Activated gamma-delta T cell treated with Interleukin-2 at 50 U/mL for 16 hours (primary cell): ENCODE measurements at regions not wholly inside any gene's neighbourhood (a gene's known extent, or its start where the extent isn't known, plus 50 kb on each side); places are given as distances from the start of the nearest gene placed in this dataset.
A peak's percentile ranks its signal among the peaks of the same experiment; 100 is the strongest.

Experiments
- DNase-seq: peaks from one replicate; pipeline ENCODE4 v3.0.0-alpha.2; 2020

DNA sequence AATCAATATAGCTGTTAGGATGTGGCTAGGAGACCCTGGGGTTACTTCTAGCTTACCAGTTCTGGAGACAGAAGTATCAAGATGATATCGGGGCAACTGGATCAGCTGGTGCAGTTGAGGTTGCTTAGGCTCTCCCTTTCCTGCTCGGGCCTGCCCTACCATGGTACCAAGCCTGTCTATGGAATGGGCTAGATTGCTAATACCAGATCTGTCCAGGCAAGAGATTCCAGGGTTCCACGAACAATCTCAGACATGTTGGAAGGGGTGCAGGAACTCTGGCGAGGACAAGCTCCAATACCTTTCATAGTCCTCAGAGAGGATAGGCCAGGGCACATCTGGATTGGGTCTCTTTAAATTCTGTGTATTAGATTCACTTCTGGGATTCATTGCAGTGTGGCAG lies 53.8 kb downstream of the ADM start:
- no peak for DNase-seq

DNA sequence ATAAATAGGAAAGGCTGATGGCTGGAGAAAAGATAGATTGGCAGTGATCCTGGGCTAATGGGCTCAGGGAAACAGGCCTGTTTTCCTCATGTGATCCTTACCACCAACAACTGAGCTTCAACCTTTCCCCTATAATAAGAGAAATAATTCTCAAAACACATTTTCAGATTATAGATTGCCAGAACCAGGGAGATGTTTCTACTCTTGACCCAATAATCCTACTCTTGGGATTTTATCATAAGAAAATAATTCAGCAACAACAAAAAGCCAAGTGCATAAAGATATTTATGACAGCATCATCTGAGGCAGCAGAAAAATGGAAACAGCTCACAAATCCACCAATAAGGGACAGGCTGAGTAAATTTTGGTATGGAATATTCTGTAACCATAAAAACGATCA lies 54.3 kb downstream of the ADM start:
- no peak for DNase-seq

DNA sequence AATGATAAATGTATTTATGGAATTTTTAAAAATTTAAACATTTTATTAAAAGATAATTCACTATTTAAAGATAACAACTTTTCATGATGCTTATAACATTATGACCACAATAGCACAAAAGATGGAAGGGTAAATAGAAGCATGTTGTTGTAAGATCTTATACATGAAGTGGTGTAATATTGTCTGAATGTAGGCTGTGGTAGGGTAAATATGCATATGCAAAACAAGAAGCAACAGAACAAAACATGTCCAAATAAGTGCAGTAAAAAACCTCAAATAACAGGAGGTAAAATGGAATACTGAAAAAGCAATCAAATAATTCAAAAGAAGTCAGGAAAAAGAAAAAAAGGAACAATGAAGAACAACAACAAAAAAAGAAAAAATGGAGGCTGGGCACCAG lies 56.0 kb downstream of the ADM start:
- DNase-seq = no peak

DNA sequence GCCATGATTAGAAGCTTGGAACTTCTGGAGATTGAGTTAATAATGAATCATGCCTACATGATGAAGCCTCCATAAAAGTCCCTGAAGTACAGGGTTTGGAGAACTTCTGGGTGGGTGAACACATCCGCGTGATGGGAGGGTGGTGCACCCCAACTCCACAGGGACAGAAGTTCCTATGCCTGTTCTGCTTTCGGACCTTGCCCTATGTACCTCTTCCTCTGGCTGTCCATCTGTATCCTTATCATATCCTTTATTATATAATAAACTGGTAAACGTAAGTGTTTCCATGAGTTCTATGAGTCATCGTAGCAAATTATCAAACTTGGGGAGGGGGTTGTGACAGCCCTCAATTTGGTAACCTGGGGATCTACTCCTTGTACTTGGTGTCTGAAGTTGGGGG lies 60.2 kb downstream of the ADM start:
- DNase-seq = no peak

DNA sequence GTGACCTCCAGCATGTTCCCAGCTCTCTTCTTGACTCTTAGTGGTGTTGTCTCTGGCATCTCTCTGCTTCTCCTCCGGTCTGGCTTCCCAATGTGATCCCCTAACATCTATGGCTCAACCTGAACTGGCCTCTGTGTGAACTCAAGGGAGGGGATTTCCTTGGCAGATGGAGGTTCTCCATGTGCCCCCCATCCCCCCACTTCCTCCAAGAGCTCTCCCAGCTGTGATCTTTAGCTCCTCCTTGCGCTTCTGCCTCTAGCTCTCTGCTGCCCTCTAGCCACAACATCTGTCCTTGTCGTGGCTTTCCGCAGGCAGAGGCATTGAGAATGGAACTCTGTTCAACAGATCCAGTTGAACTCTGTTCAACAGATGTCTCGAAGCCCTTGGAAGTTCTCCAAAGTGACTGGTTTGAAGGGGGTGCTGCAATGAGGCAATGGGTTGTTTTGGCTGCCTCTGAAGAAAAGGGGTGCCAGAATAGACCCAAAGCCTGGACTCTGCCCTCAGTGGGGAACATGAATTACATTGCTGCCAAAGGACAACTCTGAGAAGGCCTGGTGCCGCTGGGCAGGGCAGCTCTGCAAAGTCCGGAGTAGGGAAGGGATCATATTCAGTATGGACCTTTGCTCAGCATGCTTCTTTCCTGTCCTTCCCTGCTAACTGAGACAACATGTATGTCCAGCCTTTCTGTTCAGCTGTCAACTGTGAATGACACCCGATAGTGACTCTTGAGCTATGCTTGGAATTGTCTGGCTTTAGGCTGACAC lies 61.9 kb downstream of the ADM start:
- peak; percentile 26 for DNase-seq

DNA sequence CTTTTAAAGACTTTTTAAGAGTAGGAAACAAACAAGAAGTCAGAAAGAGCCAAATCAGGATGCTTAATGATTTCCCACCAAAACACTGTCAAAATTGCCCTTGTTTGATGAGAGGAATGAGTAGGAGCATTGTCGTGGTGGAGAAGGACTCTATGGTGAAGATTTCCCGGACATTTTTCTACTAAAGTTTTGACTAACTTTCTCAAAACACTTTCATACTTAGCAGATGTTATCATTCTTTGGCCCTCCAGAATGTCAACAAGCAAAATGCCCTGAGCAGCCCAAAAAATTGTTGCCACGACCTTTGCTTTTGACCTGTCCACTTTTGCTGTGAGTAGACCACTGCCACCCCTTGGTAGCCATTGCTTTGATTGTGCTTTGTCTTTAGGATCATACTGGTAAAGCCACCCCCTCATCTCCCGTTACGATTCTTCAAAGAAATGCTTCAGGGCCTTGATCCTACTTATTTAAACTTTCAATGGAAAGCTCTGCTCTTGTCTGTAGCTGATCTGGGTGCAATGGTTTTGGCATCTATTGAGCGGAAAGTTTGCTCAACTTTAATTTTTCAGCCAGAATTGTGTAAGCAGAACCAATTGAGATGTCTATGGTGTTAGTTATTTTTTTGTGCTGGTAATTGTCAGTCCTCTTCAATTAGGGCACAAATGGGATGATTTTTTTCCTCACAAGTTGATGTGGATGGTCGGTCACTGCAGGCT lies 67.2 kb downstream of the ADM start:
- no peak for DNase-seq

DNA sequence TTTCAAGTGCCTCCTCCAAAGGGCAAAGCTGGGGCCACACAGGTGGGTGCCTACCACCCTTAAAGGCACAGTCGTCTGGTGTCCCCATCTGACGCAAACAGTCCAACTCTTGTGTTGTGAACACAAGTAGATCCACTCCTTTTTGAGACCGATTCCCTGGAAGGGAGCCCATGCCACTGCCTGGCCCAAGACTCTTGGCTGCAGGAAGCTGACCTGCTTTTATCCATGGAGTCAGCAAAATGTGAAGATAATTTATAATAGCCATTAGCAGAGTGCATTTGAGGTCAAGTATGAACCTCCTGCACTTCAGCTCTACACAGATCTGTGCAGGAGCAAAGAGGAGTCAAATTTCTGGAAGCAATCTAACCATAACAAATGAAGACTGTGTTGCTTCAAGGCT lies 68.5 kb downstream of the ADM start:
- DNase-seq = no peak

DNA sequence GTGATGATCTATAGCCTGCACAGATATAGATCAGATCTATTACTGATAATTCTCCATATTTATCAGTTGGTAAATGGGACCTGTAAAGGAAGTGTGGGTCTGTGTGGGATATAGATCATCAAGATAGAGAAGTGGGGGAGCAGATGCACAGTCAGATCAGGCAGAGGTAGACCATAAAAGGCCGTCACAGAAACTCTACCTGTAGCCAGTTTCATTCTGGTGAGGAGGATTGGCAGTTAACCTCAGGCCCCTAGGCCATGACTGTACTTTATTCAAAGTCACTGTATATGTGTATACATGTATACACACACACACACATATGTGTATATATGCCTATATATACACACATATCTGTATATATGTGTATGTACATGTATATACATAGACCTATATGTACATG lies 69.1 kb downstream of the ADM start:
- no peak for DNase-seq

DNA sequence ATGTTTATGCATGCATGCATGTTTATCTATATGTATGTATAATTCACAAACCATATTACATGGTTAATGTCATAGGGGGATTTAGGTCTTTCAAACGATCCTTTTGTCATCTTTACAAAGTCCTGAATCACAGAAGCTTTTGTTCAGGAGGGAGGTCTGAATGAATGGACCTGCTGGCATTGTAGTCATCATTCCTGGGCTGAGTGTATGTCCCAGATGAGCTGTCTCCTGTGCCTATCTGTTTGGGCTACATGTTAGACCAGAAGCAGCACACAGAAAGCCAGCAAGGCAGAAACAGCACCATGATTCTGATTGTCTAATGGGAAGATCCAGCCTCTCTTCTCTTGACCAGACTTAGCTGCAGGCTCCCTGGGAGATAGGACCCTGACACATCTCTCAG lies 69.5 kb downstream of the ADM start:
- no peak for DNase-seq

DNA sequence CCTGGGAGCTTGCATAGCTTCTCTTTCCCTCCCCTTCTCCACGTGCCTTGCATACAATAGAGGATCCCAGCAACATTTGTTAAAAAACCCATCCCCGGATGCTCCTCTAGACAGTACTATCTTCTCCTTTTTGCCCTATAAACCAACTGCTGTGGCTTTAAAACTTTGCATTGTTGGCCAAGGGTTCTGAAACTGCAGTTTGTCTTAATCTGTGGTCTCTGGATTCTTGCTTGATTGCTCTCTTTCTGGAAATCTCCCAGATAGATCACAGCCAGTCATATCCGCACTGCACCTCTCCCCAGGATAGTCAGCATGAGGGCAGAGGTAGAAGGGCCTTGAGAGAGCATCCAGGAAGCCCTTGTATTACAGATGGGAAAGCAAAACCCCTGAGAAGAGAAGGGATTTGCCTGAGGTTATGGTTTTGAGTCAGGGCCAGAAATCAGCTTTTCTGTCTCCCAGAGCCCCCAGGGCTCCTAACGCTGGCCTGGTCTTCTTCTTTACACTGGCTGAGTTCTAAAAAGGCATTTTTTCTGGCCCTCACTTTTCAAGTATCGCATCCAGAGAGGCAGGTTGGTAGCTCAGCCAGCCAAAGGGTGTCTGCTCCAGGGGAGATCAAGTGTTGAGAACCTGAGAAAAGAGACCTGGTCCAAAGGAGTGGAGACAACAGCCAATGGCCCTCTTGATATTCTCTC lies 70.6 kb downstream of the ADM start:
- DNase-seq = no peak

DNA sequence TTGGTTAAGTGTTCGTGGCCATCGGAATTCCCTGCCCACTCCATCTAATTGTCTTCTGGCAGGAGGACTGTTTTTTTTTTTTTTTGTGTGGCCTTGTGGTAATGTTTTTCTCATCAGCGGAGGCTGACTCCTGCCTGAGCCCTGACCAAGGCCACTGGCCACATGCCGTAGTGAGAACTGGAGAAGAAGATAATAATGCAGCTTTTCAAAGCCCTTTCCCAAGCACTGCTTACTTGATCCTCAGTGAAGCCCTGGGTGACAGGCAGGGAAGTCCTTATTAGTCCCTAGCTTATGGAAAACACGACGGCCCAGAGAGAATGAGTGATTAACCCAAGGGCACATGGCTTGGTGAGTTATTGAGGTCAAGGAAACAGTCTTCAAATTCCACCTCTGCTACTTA lies 71.2 kb downstream of the ADM start:
- DNase-seq = no peak

DNA sequence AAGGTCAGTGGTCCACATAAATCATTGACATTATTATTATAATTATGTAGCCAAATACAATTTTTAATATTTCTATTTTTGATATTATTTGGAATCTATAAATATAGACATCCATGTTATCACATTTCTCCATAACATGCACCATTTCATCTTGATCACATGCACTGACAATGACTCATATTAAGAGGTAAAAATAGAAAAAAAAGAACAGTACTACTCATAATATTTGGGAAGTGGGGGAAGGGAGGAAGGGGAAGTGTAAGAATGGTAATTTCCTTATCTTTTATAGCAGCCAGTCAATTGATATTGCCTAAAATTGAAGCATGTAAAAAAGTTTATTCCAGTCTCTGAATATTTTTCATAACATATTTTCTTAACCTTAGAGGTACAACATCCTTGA lies 72.3 kb downstream of the ADM start:
- no peak for DNase-seq

DNA sequence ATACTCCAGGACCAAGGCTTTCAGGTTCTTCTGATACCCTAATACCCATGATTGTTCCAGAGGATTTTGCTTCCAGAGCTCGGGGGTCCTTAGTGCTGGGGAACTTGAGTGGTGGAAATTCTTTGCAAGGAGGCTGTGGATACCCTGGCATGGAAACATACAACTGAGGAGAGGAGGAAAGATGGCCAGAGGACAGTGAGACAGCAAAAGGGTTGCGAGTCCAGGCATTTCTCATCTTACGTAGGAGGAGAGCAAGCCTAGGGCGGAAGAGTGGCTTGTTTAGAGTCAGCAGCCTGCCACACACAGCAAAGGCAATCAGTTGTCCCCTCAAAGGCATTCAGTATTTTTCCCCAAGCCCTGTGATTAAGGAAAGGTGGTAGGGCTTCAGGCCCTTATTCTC lies 73.5 kb downstream of the ADM start:
- DNase-seq = no peak

DNA sequence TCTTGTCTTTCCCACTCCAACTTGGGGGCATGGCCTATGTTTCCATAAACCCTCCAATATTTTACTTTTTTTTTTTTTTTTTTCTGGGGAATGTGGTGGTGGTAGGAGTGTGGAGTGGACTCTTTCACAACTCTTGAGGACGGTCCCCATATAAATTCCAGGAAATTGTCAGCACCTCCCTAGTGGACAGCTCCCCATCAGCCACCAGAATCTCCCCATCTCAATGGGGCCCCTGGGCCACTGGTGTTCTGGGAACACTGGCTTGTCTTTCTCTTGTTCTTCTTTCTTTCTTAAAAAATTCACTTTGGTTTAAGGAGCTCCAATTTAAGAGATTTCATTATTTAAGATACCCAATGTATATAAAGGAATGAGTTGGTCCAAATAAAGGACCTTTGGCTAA lies 74.1 kb downstream of the ADM start:
- no peak for DNase-seq

DNA sequence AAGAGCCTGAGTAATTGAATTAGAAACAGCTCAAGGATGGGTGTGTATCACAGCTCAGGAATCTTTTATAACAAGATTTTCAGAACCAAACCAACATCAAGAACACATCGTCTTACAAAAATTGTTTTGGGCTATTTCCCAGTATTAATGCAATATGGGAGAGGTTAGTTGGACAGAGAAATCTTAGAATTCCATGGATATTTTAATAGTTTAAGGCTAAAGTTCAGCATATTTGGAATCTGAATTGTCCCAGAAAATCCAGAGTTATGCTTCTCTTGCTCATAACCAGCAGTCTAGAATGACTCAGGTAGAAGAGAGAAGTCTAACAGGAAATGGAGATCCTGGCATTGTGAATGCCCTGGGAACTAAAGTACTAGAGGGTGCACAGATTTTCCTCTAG lies 74.6 kb downstream of the ADM start:
- no peak for DNase-seq

DNA sequence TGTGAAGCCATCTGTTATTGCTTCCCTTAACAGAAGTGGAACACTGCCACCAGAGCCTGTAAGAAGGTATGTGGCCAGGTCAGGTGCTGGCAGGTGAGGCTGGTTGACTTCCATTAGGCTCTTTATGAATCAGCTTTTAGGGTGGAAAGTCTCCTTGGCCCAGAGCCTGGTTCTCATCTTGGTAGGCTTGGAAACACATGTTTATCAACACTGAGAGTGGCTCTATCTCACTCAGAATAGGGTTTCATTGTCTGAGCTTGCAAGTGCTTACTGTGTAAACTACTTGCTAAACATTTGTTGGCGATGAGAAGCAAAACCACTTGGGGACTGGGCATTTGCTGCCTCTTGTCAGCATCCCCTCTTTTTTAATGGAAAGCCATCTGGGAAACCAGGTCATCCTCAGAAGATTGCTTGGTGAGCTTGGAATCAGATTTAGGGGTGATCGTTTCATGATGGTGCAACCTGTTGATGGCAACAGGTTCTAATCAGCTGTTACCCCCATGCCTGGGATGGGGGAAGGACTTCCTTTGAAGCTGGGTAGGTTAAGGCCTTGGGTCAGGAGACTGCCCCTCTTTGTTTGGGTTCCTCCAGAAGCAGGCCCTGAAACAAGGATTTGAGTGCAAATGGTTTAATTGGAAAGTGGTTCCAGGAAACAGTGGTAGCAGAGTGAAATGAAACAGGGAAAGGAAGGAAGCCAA lies 75.0 kb upstream of the AMPD3 start:
- DNase-seq = no peak

DNA sequence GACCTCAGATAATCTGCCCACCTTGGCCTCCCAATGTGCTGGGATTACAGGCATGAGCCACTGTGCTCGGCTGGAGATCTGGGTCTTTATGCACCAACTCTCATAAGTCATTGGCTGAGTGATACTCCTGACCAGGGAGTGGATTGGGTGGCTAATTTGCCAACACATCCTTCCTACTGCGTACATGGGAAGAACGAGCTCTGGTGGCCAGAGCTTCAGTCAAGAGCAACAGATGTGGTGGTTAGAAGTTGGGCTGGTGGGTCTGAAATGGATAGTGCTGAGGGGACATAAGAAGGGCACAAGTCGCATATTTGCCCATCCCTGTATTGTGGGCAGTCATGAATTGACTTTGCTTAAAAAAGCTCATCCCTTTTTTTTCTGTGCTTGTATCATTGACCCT lies 74.1 kb upstream of the AMPD3 start:
- no peak for DNase-seq

DNA sequence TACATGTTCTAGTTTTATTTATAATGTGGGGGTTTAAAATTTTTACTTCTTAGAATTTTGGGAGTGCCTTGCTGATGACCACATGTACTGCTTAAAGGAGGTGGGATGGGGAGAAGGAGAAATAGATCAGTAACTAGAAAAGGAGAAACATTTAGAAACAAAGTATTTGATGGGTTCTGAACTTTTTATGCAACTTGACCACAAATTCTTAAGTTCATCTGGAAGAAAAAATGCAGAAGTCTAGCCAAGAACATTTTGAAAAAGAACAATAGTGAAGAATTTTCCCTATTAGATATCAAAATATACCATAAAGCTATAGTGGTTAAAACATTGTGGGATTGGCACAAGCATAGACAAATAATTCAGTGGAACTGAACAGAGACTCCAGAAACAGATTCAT lies 73.3 kb upstream of the AMPD3 start:
- DNase-seq = no peak

DNA sequence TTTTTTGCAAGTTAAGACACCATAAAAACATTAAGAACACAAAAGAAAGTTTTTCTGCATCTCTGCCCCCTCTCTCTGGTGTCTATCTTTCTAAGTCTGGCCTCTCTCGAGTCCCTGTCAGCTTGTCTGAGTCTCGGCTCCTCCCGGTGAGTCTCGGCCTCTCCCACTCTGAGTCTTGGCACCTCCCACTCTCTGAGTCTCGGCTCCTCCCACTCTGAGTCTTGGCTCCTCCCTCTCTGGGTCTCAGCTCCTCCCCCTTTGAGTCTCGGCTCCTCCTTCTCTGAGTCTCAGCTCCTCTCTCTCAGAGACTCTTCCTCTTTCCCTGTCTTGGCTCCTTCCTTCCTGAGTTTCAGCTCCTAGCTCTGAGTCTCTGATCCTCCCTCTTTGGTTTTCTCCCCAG lies 72.5 kb upstream of the AMPD3 start:
- no peak for DNase-seq

DNA sequence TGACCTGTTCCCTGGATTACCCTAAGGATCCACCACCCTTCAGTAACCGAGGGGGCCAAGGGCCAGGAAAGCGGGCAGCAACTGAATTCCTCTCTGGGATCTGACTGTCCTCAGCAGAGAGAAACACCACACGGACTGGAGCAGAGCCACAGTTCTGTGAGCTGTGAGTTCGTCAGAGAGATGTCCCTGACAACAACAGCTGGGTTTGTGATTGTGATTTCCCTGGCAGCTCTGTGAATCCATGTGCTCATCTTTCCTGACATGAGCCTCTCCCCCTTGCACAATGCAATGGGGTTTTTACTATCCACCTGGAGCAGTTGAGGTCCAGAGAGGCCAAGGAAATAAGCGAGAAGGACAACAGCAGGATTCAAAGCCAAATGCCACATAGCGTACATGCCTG lies 69.4 kb upstream of the AMPD3 start:
- no peak for DNase-seq

DNA sequence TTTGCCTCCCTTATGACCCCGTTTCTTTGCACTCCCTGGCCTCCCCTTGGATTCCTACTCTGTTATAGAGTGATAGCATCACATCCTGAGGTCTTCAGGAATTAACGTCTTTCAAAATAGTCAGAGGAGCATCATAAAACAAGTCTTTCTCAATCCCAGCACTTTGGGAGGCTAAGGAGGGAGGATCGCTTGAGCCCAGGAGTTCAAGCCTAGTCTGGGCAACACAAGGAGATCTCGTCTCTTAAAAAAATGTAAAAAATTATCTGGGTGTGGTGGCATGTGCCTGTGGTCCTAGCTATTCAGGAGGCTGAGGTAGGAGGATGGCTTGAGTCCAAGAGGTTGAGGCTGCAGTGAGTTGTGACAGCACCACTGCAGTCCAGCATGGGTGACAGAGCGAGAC lies 68.7 kb upstream of the AMPD3 start:
- no peak for DNase-seq

DNA sequence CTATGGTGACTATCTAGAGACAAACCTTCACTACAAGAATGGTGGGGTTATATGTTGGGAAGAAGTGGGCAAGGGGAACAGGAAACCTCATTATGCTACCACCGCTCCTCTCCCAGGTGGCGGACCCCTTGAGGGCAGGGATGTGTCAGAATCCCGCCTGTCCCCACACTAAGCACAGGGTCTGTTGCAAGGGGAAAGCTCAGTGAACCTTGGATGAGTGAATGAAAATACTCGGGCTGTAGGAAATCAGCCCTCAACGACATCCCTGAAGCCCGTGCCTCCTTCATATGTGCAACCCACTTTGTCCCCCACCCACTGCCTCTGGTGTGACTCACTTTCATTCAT lies 68.2 kb upstream of the AMPD3 start:
- DNase-seq = no peak

DNA sequence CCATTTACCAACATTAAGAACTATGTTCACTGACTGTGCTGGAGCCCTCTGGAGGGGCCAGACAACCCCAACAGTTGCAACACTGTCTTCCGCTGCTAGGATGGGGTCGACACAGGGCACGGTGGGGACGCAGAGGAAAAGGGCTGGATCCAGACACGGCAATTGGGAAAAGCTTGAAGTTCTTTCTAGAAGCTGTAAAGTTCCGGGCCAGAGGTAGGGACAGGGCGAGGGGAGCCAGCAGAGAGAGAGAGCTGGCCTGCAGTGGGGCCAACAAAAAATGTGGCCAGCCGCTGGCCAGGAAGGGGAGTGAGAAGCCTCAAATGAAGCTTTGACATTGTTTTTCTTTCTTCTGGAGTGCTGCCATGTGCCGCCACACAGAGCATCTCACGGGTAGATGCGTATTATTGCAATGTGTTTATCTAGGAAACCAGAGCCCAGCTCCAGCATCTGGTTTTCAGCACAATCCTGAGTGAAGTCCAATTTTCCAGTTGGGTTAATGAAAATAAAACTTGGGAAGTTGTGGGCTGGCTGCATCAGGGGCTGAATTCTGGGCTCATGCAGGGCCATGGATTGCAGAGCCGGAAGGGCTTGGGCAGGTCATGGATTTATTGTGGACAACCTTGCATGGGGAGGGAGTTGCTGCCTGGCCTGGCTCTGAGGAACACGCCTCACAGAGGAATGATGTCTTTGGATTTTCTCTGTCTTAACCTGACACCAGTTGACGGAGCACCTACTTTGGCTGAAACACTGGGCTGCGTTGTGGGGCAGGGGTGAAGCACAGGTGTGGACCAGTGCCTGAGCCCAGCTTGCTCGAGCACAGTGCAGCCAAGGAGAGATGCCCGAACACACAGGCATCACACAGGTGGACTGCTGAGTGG lies 67.6 kb upstream of the AMPD3 start:
- DNase-seq = no peak
